ENCODE measurements at regions not wholly inside any gene's neighbourhood (a gene's known extent, or its start where the extent isn't known, plus 50 kb on each side); places are given as distances from the start of the nearest gene placed in this dataset.

DNA sequence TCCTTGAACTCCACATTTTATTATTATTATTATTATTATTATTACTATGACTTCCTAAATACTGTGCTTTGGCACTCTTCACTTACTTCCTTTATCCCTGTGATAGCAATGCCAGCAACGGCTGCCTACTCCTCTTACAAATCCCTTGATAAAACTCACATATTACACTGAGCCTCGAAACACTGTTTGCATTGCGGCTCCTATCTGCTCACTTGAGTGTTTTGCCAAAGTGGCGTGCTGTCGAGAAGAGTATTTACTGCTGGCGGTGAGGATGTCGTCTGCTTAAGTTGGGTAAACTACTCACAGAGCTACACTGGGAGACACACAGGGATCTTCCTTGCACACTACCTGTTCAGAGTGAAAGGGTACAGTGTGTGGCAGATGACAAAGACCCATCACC, 143.4 kb upstream of the VCX3A start:
- TF ChIP-seq, protein P1, sequence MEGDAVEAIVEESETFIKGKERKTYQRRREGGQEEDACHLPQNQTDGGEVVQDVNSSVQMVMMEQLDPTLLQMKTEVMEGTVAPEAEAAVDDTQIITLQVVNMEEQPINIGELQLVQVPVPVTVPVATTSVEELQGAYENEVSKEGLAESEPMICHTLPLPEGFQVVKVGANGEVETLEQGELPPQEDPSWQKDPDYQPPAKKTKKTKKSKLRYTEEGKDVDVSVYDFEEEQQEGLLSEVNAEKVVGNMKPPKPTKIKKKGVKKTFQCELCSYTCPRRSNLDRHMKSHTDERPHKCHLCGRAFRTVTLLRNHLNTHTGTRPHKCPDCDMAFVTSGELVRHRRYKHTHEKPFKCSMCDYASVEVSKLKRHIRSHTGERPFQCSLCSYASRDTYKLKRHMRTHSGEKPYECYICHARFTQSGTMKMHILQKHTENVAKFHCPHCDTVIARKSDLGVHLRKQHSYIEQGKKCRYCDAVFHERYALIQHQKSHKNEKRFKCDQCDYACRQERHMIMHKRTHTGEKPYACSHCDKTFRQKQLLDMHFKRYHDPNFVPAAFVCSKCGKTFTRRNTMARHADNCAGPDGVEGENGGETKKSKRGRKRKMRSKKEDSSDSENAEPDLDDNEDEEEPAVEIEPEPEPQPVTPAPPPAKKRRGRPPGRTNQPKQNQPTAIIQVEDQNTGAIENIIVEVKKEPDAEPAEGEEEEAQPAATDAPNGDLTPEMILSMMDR (IDR thresholded peaks at IDR 0.05), result no peak
- no peak for TF ChIP-seq POLR2A (IDR thresholded peaks at IDR 0.05)

Measured in tibial nerve (tissue), 3 donors.